GM12878 (cell line): ENCODE measurements at regions not wholly inside any gene's neighbourhood (a gene's known extent, or its start where the extent isn't known, plus 50 kb on each side); places are given as distances from the start of the nearest gene placed in this dataset.

ENCODE experiments used
- ATAC-seq: fragments of 200-7000 bp; cut with Tn5 transposase; 3 replicates; pipeline ENCODE4 v1.9.1; 2020; ENCODE audit warnings: mild to moderate bottlenecking, moderate library complexity
- BruUV-seq: library from RNA; stranded (reverse); fragments of 400-500 nt; replicated peaks from 2 replicates; lab custom pipeline; 2021; lab: Mats Ljungman, UMichigan
- CTCF ChIA-PET: fragments of 300-600 bp; sonication (Branson Sonifier 250); formaldehyde crosslinking; extraction: SDS; loops from one replicate; lab custom pipeline; 2021; ENCODE audit warnings: inconsistent platforms; lab: Yijun Ruan, JAX
- POLR2A ChIA-PET: fragments of 350-600 bp; formaldehyde crosslinking; extraction: SDS; loops from one replicate; lab custom pipeline; 2021; ENCODE audit warnings: inconsistent platforms; lab: Charles Lee
- RAD21 ChIA-PET: fragments of 300-600 bp; sonication (Branson Sonifier 250); formaldehyde crosslinking; loops from one replicate; lab custom pipeline; 2023; ENCODE audit warnings: antibody characterized with exemption; ENCODE audit not compliant: unreplicated experiment; lab: Charles Lee
- SMC1A ChIA-PET: fragments of 300-600 bp; sonication (Branson Sonifier 250); formaldehyde crosslinking; loops from one replicate; lab custom pipeline; 2023; ENCODE audit not compliant: unreplicated experiment, uncharacterized antibody; lab: Charles Lee
- DNase-seq: peaks from one replicate; pipeline ENCODE4 v3.0.0-alpha.2; 2011; ENCODE audit warnings: low read depth, low spot score
- FAIRE-seq: peaks from 3 replicates; lab custom pipeline; 2011; peaks lifted over from hg19 to GRCh38; lab: Jason Lieb, UNC
- H2AFZ ChIP-seq: 2 replicates; pipeline ENCODE4 v1.6.0; 2011; ENCODE audit warnings: low read depth, low read length, control low read depth; ENCODE audit not compliant: control insufficient read depth
- H3K27ac ChIP-seq: 2 replicates; pipeline ENCODE4 v1.5.1; 2011; ENCODE audit warnings: control low read depth; ENCODE audit not compliant: control insufficient read depth, insufficient read depth
- H3K27me3 ChIP-seq, 2 experiments: replicated peaks in 1 of 2; 2 replicates each; pipeline versions ENCODE4 v1.6.0 to v1.6.1; 2011; ENCODE audit warnings: low read length in 1 of 2; ENCODE audit not compliant: control insufficient read depth in 2 of 2, insufficient read depth in 2 of 2
- H3K36me3 ChIP-seq, 2 experiments: 2 replicates each; pipeline ENCODE4 v1.5.1; 2011; ENCODE audit warnings: low read length in 1 of 2; ENCODE audit not compliant: control insufficient read depth in 2 of 2, insufficient read depth in 2 of 2
- H3K4me1 ChIP-seq: 2 replicates; pipeline ENCODE4 v1.6.1; 2011; ENCODE audit warnings: mild to moderate bottlenecking, low read length, moderate library complexity, mixed read lengths; ENCODE audit not compliant: control insufficient read depth, insufficient read depth
- H3K4me2 ChIP-seq: 2 replicates; pipeline ENCODE4 v1.6.0; 2011; ENCODE audit warnings: control low read depth; ENCODE audit not compliant: control insufficient read depth, insufficient read depth
- H3K4me3 ChIP-seq: fragments of 200-600 bp; sonication (generic); 2 replicates; pipeline ENCODE4 v1.5.1; 2016
- H3K79me2 ChIP-seq: 2 replicates; pipeline ENCODE4 v1.6.0; 2011; ENCODE audit warnings: low read length; ENCODE audit not compliant: control insufficient read depth, insufficient read depth
- H3K9ac ChIP-seq: 2 replicates; pipeline ENCODE4 v1.8.0; 2011; ENCODE audit warnings: low read length, control low read depth, mixed read lengths; ENCODE audit not compliant: control insufficient read depth, insufficient read depth
- H3K9me3 ChIP-seq: replicated peaks from 3 replicates; pipeline ENCODE4 v1.5.1; 2011; ENCODE audit warnings: mild to moderate bottlenecking, low read length; ENCODE audit not compliant: control insufficient read depth, insufficient read depth
- H4K20me1 ChIP-seq: 2 replicates; pipeline ENCODE4 v1.6.0; 2011; ENCODE audit not compliant: control insufficient read depth, insufficient read depth
- ATF2 ChIP-seq: IDR thresholded peaks from 2 replicates; pipeline ENCODE4 v1.6.1; 2012; ENCODE audit warnings: low read length, inconsistent platforms
- ATF3 ChIP-seq: IDR thresholded peaks from 2 replicates; pipeline ENCODE4 v1.6.1; 2011; ENCODE audit warnings: low read depth, mild to moderate bottlenecking, low read length, moderate library complexity, borderline replicate concordance; ENCODE audit errors: extremely low read depth
- CTCF ChIP-seq, 3 experiments: IDR thresholded peaks in 2 of 3; conservative IDR thresholded peaks in 1 of 3; 2 replicates each; pipeline ENCODE4 v1.5.1; 2011; ENCODE audit warnings: low read depth in 3 of 3, low read length in 3 of 3, mild to moderate bottlenecking in 3 of 3, control low read depth in 2 of 3, moderate library complexity in 2 of 3, inconsistent platforms in 1 of 3, mixed read lengths in 1 of 3; ENCODE audit not compliant: control insufficient read depth in 2 of 3, insufficient read depth in 1 of 3; ENCODE audit errors: extremely low read depth in 1 of 3
- ESRRA ChIP-seq: IDR thresholded peaks from 2 replicates; pipeline ENCODE4 v1.6.1; 2012; ENCODE audit warnings: mild to moderate bottlenecking, low read length, improper control_type of control experiment
- KDM1A ChIP-seq: fragments of 200-600 bp; sonication (generic); IDR thresholded peaks from 2 replicates; pipeline ENCODE4 v1.6.1; 2016; ENCODE audit warnings: borderline replicate concordance
- NKRF ChIP-seq: fragments of 450-650 bp; conservative IDR thresholded peaks from 2 replicates; pipeline ENCODE4 v1.6.1; 2017; ENCODE audit warnings: mild to moderate bottlenecking, moderate library complexity
- PAX5 ChIP-seq: IDR thresholded peaks from 2 replicates; pipeline ENCODE4 v1.6.1; 2011; ENCODE audit warnings: low read depth, low read length, borderline replicate concordance
- RB1 ChIP-seq: fragments of 450-650 bp; formaldehyde crosslinking; IDR thresholded peaks from 2 replicates; pipeline ENCODE4 v1.6.1; 2017; ENCODE audit warnings: mild to moderate bottlenecking, borderline replicate concordance
- RUNX3 ChIP-seq: IDR thresholded peaks from 2 replicates; pipeline ENCODE4 v1.6.1; 2012; ENCODE audit warnings: low read length, inconsistent platforms
- SP1 ChIP-seq: IDR thresholded peaks from one replicate; pipeline ENCODE4 v1.6.1; 2011; ENCODE audit warnings: low read depth, low read length
- STAT3 ChIP-seq: IDR thresholded peaks from 2 replicates; pipeline ENCODE4 v1.6.1; 2011; ENCODE audit warnings: low read depth, low read length, improper control_type of control experiment
- USF2 ChIP-seq: IDR thresholded peaks from 2 replicates; pipeline ENCODE4 v1.6.1; 2011; ENCODE audit warnings: low read depth, low read length, improper control_type of control experiment, borderline replicate concordance
- ZNF217 ChIP-seq: fragments of 450-650 bp; IDR thresholded peaks from 2 replicates; pipeline ENCODE4 v1.6.1; 2017; ENCODE audit warnings: antibody characterized with exemption, mild to moderate bottlenecking
- WGBS: methylation state at CpG from one replicate; pipeline ENCODE4 v1.1.6; 2016; ENCODE audit warnings: low lambda C conversion rate; ENCODE audit not compliant: insufficient replicate concordance, insufficient coverage; ENCODE audit errors: missing lambda C conversion rate; 5-methylcytosine and 5-hydroxymethylcytosine counted together
- in situ Hi-C: fragments of 300-500 bp; cut with MboI; formaldehyde crosslinking; loops from 9 replicates; pipeline ENCODE4 v1.14.3; 2018; ENCODE audit warnings: mixed read lengths
- intact Hi-C: fragments of 100-400 bp; cut with micrococcal nuclease; formaldehyde crosslinking; loops from one replicate; pipeline ENCODE4 v1.14.2; 2022; ENCODE audit not compliant: unreplicated experiment

- 0% methylated on average over 1 of the region's 1 CpG for WGBS
- FAIRE-seq, result no peak
These were observed 125.2 kb downstream of the TUSC7 start for GRCh38 chr3:116834816-116835215.

More at GRCh38 chr3:116834816-116835215, 125.2 kb downstream of the TUSC7 start:
- Histone ChIP-seq H3K4me1 (no peaks in the 10 kb centered on the region), H4K20me1 (no peaks in the 10 kb centered on the region), H3K79me2 (no peaks in the 10 kb centered on the region), H3K27ac (no peak overlapping the region), H2AFZ (no peak overlapping the region), H3K27me3 (no peaks in the 10 kb centered on the region), H3K4me3 (no peak overlapping the region), H3K9me3 (no peaks in the 10 kb centered on the region), H3K9ac (no peak overlapping the region), H3K36me3 (no peaks in the 10 kb centered on the region), H3K4me2 (no peak overlapping the region)
- intact Hi-C loops, result no loop called here
- DNase-seq (no peak), ATAC-seq (no peak)
- SMC1A ChIA-PET, result no interaction called here
- CTCF ChIA-PET, result no interaction called here
- no peak for TF ChIP-seq KDM1A
- no peak for TF ChIP-seq ATF3
- no peak for TF ChIP-seq CTCF (IDR thresholded peaks at IDR 0.05 in 2 of 3, conservative IDR thresholded peaks at IDR 0.05 in 1 of 3; ENCODE audit: control insufficient read depth in 2 of 3, extremely low read depth in 1 of 3, insufficient read depth in 1 of 3, low read depth in 3 of 3, low read length in 3 of 3)
- no peak for TF ChIP-seq ESRRA
- TF ChIP-seq USF2, result no peak
- TF ChIP-seq ZNF217, result no peak
- TF ChIP-seq STAT3, result no peak
- no peak for TF ChIP-seq RUNX3
- no peak for TF ChIP-seq NKRF
- no peak for TF ChIP-seq RB1
- no peak for TF ChIP-seq SP1
- TF ChIP-seq ATF2, result no peak
- TF ChIP-seq PAX5, result no peak
- BruUV-seq, result no TSS peak
- in situ Hi-C loops, result no loop called here
- RAD21 ChIA-PET, result no interaction called here
- POLR2A ChIA-PET, result no interaction called here
